GM23338 (cell line): ENCODE measurements at regions not wholly inside any gene's neighbourhood (a gene's known extent, or its start where the extent isn't known, plus 50 kb on each side); places are given as distances from the start of the nearest gene placed in this dataset.
"Not testable (repeated sequence)": the region's sequence is repeated elsewhere in the genome, so short reads cannot be mapped to it uniquely, and the experiment has no call there.

ENCODE experiments used
- ATAC-seq: fragments of 200-7000 bp; cut with Tn5 transposase; 3 replicates; pipeline ENCODE4 v1.9.1; 2020
- DNase-seq: peaks from one replicate; pipeline ENCODE4 v3.0.0-alpha.2; 2015; ENCODE audit warnings: low spot score
- H2AFZ ChIP-seq: fragments of 200-600 bp; sonication (generic); 2 replicates; pipeline ENCODE4 v1.8.0; 2016; ENCODE audit warnings: antibody characterized with exemption, mild to moderate bottlenecking, moderate library complexity
- H3F3A ChIP-seq: fragments of 200-600 bp; sonication (generic); replicated peaks from 2 replicates; pipeline ENCODE4 v1.8.0; 2017; ENCODE audit warnings: antibody characterized with exemption, mixed run types, low read depth
- H3K27ac ChIP-seq: fragments of 200-600 bp; sonication (generic); 2 replicates; pipeline ENCODE4 v1.6.1; 2016; ENCODE audit warnings: low read depth
- H3K27me3 ChIP-seq: fragments of 200-600 bp; sonication (generic); 2 replicates; pipeline ENCODE4 v1.8.0; 2016; ENCODE audit warnings: mild to moderate bottlenecking, mixed run types, moderate library complexity; ENCODE audit not compliant: insufficient read depth
- H3K36me3 ChIP-seq: fragments of 200-600 bp; sonication (generic); 2 replicates; pipeline ENCODE4 v1.8.0; 2016; ENCODE audit warnings: mild to moderate bottlenecking; ENCODE audit not compliant: insufficient read depth
- H3K4me1 ChIP-seq: fragments of 200-600 bp; sonication (generic); 2 replicates; pipeline ENCODE4 v1.8.0; 2016; ENCODE audit warnings: mild to moderate bottlenecking, moderate library complexity; ENCODE audit not compliant: insufficient read depth
- H3K4me2 ChIP-seq: fragments of 200-600 bp; sonication (generic); 2 replicates; pipeline ENCODE4 v1.7.1; 2017; ENCODE audit warnings: mixed run types
- H3K4me3 ChIP-seq: fragments of 200-600 bp; sonication (generic); 2 replicates; pipeline ENCODE4 v1.6.1; 2016; ENCODE audit warnings: mixed run types
- H3K79me2 ChIP-seq: fragments of 200-600 bp; sonication (generic); replicated peaks from 2 replicates; pipeline ENCODE4 v1.8.0; 2017; ENCODE audit warnings: mild to moderate bottlenecking; ENCODE audit not compliant: insufficient read depth
- H3K9me2 ChIP-seq: fragments of 200-600 bp; sonication (generic); 2 replicates; pipeline ENCODE4 v1.8.0; 2017; ENCODE audit not compliant: insufficient read depth
- H4K20me1 ChIP-seq: fragments of 200-600 bp; sonication (generic); replicated peaks from 2 replicates; pipeline ENCODE4 v1.8.0; 2017; ENCODE audit warnings: mild to moderate bottlenecking; ENCODE audit not compliant: insufficient read depth
- H3K27ac Mint-ChIP-seq: 2 replicates; pipeline ENCODE4 v1.8.0; 2020; ENCODE audit warnings: inconsistent platforms, mild to moderate bottlenecking, moderate library complexity, mixed read lengths
- H3K27me3 Mint-ChIP-seq: 3 replicates; pipeline ENCODE4 v1.8.0; 2022; ENCODE audit warnings: low read depth, mild to moderate bottlenecking, moderate library complexity, mixed read lengths, inconsistent platforms; ENCODE audit not compliant: insufficient read depth, poor library complexity
- H3K36me3 Mint-ChIP-seq: 3 replicates; pipeline ENCODE4 v1.8.0; 2021; ENCODE audit warnings: low read depth, mild to moderate bottlenecking, inconsistent platforms, moderate library complexity, mixed read lengths
- H3K4me1 Mint-ChIP-seq: 3 replicates; pipeline ENCODE4 v1.8.0; 2020; ENCODE audit warnings: mild to moderate bottlenecking, inconsistent platforms, mixed read lengths
- H3K4me3 Mint-ChIP-seq: 3 replicates; pipeline ENCODE4 v1.8.0; 2021; ENCODE audit warnings: moderate library complexity, mild to moderate bottlenecking, inconsistent platforms, mixed read lengths
- H3K9me3 Mint-ChIP-seq: 3 replicates; pipeline ENCODE4 v1.8.0; 2020; ENCODE audit warnings: moderate library complexity, mild to moderate bottlenecking, inconsistent platforms, mixed read lengths
- ETS1 ChIP-seq: IDR thresholded peaks from 2 replicates; pipeline ENCODE4 v1.6.1; 2016; ENCODE audit warnings: antibody characterized with exemption
- JUNB ChIP-seq: IDR thresholded peaks from one replicate; pipeline ENCODE4 v1.6.1; 2016; ENCODE audit warnings: antibody characterized with exemption; ENCODE audit not compliant: unreplicated experiment
- REST ChIP-seq: IDR thresholded peaks from one replicate; pipeline ENCODE4 v1.6.1; 2018; ENCODE audit warnings: antibody characterized with exemption; ENCODE audit not compliant: unreplicated experiment
- ZNF331 ChIP-seq: fragments of 250-450 bp; sonication (Bioruptor Pico); IDR thresholded peaks from 2 replicates; pipeline ENCODE4 v1.5.0; 2020; ENCODE audit warnings: low read depth, mild to moderate bottlenecking, moderate library complexity

GRCh38 chr21:7952648-7953047, 2568.7 kb upstream of the TPTE start (continued):
- TF ChIP-seq ZNF331 (CRISPR knock-in tag) (no peak), ETS1 (no peak), JUNB (no peak)

- Mint-ChIP-seq H3K27ac (no peak overlapping the region), H3K27me3 (peaks cover 59% of the 10 kb centered on the region), H3K36me3 (peaks cover 100% of the 10 kb centered on the region), H3K4me3 (no peak overlapping the region), H3K9me3 (no peaks in the 10 kb centered on the region), H3K4me1 (no peaks in the 10 kb centered on the region; the same call in 2 of the 3 replicates)
- no peak for DNase-seq
- H3K36me3 ChIP-seq = peaks cover 85% of the 10 kb centered on the region
- H3F3A ChIP-seq = no peaks in the 10 kb centered on the region; the same call in 1 of the 2 replicates
- H3K4me3 ChIP-seq = peak overlapping the region; percentile 27; the same call in 1 of the 2 replicates
- no peak overlapping the region for H3K27ac ChIP-seq
- no peaks in the 10 kb centered on the region for H3K4me1 ChIP-seq
- no peaks in the 10 kb centered on the region for H3K9me2 ChIP-seq
- H3K79me2 ChIP-seq = no peaks in the 10 kb centered on the region
- H4K20me1 ChIP-seq = no peaks in the 10 kb centered on the region
- 0 out of 2 replicates have a peak, but pooled peaks cover 6% of the 10 kb centered on the region for H3K27me3 ChIP-seq
- no peak for ATAC-seq
- TF ChIP-seq REST = no peak
- no peak overlapping the region for H3K4me2 ChIP-seq
- no peak overlapping the region for H2AFZ ChIP-seq
These were observed 2568.3 kb upstream of the TPTE start for GRCh38 chr21:7953058-7953457.

GRCh38 chr21:7955358-7956073, 2565.9 kb upstream of the TPTE start:
- Histone ChIP-seq H3K36me3 (peaks cover 75% of the 10 kb centered on the region), H3K4me3 (peak overlapping the region; percentile 22; the same call in 1 of the 2 replicates)
- not testable (repeated sequence) for DNase-seq, H4K20me1 ChIP-seq, H3K9me2 ChIP-seq, ATAC-seq, H3K27ac Mint-ChIP-seq, H3K4me1 Mint-ChIP-seq, H3K27ac ChIP-seq, H3K27me3 ChIP-seq, H3F3A ChIP-seq, H3K79me2 ChIP-seq, H3K4me2 ChIP-seq, H2AFZ ChIP-seq, H3K4me3 Mint-ChIP-seq, H3K4me1 ChIP-seq
- Mint-ChIP-seq H3K36me3 (peaks cover 90% of the 10 kb centered on the region), H3K9me3 (peaks cover 18% of the 10 kb centered on the region; the same call in 2 of the 3 replicates), H3K27me3 (peaks cover 37% of the 10 kb centered on the region)

- not testable (repeated sequence) for H3K27ac Mint-ChIP-seq, H3K27ac ChIP-seq, H3K27me3 ChIP-seq, ATAC-seq, H3K4me3 ChIP-seq, H3K4me1 ChIP-seq, H4K20me1 ChIP-seq, H3K4me1 Mint-ChIP-seq, H3K4me2 ChIP-seq, H3K4me3 Mint-ChIP-seq, H2AFZ ChIP-seq, H3F3A ChIP-seq, H3K79me2 ChIP-seq, DNase-seq, H3K9me2 ChIP-seq
- peaks cover 75% of the 10 kb centered on the region for H3K36me3 ChIP-seq
- H3K27me3 Mint-ChIP-seq = peaks cover 32% of the 10 kb centered on the region
- peaks cover 23% of the 10 kb centered on the region; the same call in 2 of the 3 replicates for H3K9me3 Mint-ChIP-seq
- H3K36me3 Mint-ChIP-seq = peaks cover 90% of the 10 kb centered on the region
These were observed 2565.3 kb upstream of the TPTE start for GRCh38 chr21:7956074-7956452.

GRCh38 chr21:7956998-7957712, 2564.2 kb upstream of the TPTE start:
- peaks cover 75% of the 10 kb centered on the region for H3K36me3 ChIP-seq
- H3K4me1 Mint-ChIP-seq, H3K27me3 ChIP-seq, ATAC-seq, H2AFZ ChIP-seq, H4K20me1 ChIP-seq, H3K4me1 ChIP-seq, H3K27ac ChIP-seq, H3F3A ChIP-seq, H3K4me3 Mint-ChIP-seq, H3K4me2 ChIP-seq, H3K79me2 ChIP-seq, H3K9me2 ChIP-seq, DNase-seq, H3K27ac Mint-ChIP-seq: not testable (repeated sequence)
- peak overlapping the region; percentile 20; the same call in 1 of the 2 replicates for H3K4me3 ChIP-seq
- peaks cover 22% of the 10 kb centered on the region for H3K27me3 Mint-ChIP-seq
- H3K9me3 Mint-ChIP-seq = peaks cover 34% of the 10 kb centered on the region; the same call in 2 of the 3 replicates
- H3K36me3 Mint-ChIP-seq = peaks cover 90% of the 10 kb centered on the region
